NCI-H226 (cell line): ENCODE measurements at regions not wholly inside any gene's neighbourhood (a gene's known extent, or its start where the extent isn't known, plus 50 kb on each side); places are given as distances from the start of the nearest gene placed in this dataset.
A peak's percentile ranks its signal among the peaks of the same experiment; 100 is the strongest.

Experiments used
- DNase-seq: peaks from one replicate; pipeline ENCODE4 v3.0.0-alpha.2; 2015

DNA sequence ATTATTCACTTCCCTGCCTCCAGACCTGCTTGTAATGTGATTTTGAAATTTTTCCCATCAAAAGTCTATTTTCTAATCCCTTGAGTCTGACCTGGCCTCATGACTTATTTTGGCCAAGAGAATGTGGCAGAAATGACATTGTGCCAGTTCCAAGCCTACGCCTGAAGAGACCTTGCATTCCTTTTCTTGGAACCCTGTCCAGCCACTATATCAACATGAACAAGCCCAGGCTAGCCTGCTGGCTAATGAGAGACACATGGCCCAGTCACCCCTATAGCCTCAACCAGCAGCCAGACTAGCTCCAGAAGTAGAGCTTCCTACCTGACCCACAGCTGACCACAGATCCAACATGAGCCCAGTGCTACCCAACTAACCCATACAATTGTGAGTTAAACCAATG, 121.1 kb upstream of the ACP3 start:
- no peak for DNase-seq

DNA sequence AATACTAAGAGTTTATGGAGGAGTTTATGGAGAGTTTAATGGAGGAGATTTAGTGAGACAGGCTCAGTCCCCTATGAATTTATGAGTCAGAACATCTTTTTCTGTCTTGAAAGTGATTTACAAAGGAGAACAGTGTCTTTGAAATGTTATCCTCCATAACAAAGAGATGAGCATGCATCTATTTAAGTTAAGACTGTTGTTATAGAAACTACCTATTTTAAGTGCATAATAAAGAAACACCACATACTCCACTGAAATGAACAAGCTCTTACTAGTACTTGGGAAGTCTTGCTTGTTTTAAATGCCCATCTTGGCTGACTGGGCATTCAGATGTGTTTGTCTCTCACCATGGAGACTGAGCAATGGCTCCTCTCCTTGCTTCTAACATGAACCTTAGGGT, 118.7 kb upstream of the ACP3 start:
- DNase-seq = no peak

DNA sequence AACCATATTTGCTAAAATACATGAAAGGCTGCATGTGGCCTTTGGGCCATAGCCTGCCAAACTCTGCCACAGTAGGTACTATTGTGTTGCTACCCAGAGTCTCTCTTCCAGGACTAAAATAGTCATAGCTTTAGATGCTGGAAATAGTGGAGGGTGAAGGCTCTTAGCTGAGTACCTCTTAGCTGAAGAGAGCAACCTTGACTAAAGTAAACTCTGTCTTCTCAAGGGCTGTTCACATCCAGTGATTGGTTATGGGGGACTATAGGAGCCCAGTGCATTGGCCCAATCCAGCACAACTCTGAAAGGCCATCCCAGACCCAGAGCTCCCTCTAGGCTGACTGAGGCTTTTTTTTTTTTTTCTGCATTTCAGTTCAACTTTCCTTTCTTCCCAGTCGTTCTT, 117.8 kb upstream of the ACP3 start:
- DNase-seq = no peak

DNA sequence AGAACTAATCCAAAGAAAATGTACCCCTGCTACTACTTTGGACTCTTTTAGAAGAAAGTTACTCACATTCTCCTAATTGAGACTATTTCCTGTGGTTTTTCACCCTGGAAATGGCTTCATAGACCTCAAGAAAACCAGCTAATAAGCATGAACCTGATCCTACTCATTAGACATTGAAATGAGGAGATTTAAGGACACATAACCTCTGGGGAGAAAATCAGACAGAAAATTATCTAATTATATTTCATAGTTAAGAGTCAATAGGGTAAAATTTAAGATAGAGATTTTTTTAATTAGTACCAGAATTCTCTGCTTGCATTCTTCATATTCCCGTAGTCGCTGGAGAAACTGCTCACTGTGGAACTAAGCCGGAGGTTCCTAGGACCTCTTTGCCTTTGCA, 114.6 kb upstream of the ACP3 start:
- DNase-seq = no peak

DNA sequence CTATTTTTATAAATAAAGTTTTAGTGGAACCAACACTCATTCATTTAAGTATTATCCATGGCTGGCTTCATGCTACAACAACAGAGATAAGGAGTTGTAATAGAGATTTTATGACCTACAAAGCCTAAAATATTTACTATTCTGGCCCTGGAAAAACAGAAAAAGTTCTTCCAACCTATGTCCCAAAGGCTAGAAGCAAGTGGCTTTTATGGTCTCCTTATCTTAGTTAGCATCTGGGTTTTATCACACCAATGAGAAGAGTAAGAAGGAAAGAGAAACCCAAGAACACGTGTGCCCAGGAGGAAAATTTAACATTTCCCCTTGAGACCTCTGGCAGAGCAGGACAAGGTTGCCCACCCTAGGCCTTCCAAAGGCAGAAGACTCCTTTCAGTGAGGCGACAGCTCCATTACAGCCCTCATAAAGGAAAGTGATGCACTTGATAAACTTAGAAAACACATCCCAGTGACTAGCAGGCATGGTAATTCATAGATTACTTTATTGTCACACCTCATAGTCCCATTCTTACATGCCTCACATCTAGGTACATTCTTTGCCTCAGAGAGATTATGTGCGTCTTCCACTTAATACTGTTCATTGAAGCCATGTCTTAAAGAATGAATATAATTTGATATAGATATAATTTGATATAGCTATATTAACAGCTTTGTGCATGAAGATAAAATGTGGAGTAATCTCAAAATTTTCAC, 113.2 kb upstream of the ACP3 start:
- no peak for DNase-seq

DNA sequence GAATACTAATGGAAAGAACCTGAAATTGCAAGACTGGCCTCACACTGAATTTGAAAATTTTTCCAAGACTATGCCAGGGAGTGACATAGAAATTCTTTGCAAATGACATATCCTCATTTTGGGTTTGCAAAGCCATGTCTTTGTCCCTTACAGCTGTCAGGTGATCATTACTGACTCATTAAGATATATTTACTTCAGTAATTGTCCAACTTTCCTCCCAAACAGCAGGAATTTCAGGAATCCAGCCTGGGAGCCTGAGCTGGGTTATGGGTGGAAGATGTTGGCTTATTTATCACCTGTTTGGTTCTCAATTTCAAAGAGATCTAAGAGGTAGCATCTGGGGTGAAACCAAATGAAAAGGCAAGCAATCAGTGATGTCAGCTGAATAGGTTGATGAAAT, 111.6 kb upstream of the ACP3 start:
- no peak for DNase-seq

DNA sequence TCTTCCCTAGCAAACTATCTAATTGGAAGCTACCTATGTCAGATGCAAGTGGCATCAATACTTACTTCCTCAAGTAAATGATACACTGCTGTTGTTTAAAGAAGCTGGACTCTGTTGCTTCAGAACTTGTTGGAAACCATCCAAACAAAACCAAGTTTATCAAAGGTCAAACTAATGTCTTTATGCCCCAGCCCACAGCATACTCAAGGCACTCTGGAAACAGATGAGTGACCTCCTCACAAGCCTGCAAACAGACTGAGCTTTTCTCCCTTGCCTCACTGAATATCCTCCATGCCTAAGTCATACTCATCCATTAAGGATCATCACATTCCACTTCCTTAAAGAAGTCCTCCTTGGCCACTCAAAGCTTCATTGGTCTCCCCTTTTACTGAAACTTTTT, 107.4 kb upstream of the ACP3 start:
- no peak for DNase-seq

DNA sequence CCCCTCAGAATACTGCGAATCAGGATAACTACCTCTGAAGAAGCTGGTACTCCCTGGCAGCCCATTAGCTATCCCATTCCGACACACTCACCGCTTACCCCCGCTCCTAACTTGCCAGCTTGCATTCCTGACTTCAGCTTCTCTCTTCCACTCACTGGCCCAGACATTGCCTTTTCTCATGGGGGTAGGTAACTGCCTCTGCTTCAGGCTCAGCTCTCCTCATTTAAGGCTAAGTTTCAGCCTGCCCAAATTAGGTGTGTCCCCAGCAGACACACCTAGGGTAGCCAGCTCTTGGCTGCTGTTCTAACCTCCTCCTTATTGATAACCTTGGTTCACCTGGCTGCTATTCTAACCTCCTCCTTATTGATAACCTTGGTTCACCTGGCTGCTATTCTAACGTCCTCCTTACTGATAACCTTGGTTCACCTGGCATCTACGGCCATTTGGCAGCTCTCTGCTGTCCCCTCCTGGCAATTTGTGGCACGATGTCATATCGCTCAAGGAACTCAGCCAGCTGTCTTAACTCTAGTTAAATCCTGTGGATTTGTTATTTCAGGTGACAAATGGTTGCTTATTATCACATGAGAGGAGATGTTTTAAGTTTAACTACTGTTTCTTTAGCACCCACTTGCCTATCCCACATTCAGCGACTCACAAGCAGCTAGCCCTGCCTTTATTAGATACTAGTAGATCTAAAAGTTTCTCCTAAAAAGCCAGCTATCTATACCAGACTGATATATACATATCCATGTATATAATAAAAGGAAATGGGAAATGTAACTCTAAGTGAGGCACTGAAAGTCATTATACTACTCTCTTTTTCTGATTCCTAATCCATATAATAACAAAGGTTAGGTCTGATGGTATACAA, 106.5 kb upstream of the ACP3 start:
- DNase-seq = no peak

DNA sequence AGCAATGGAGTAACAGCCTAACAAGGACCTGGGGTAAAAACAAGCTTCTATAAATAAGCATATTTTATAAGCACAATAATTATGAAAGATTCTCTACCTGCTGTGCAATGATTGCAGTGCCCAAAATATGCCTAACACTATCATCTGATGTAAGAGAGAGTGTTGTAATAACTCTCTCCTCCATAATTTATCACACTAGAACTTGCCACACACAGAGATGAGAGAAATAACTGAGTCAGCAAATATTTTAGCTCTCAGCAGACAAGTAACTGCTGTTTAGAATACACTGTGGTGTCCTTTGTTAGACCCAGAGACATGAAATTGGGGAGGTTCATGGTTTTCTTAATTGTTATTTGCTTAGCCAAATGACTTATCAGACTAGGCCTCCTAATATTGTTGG, 105.3 kb upstream of the ACP3 start:
- peak; percentile 32 for DNase-seq

DNA sequence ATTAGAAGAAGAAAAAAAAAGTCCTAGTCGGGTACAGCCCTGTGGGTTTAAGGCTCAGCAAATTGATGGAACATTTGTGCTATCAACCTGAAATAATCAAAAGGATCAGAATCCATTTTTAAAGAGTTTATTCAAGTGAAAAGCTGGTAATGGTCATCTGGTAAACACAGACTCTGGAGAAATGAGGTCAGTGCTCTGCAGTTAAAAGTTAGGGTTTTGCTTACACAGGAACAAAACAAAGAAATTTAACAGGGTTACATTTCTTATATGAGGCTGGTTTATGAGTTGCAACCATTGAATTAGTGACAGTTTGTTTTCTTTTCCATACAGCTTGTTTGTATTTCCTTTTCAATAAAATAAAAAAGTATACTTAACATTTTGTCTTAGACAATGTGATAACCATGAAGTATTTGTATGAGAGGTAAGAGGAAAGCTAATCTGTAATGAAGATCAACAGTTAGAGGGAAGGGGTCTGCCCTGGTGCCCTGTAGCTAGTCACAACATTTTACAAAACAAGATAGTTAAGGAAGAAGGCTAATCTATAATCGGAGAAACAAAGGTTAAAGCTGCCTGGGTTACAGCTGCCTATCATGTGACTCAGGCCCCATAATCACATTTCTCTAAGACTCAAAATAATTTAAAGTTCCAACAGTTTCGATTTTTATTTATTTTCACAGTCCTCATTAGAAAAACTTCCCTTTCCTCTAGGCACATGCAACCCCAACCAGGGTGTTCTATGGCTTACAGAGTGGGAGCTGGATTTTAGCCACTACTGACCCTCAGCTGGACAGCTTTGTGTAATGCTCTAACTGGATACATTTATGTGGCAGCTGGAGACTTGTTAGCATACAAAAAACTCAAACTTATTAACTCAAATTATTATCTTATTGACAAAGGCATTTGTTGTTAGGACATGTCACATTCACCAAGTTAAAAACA, 98.1 kb upstream of the ACP3 start:
- DNase-seq = no peak

DNA sequence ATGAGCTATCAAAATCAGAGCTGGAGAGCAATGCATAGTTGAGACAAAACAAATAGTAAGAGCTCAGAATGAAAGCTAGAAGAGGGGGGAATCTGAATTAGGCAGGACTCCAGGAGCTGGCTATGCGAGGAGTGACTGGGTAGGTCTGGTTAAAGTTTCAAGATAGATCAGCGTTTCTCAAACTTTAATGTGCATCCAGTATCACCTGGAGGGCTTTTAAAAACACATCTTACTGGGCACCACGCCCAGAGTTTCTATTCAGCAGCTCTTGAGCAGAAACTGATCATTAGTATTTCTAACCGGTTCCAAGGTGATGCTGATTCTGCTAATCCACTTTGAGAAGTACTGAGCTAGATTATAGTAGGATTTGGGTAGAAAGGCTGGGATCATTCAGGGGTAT, 96.2 kb upstream of the ACP3 start:
- no peak for DNase-seq

DNA sequence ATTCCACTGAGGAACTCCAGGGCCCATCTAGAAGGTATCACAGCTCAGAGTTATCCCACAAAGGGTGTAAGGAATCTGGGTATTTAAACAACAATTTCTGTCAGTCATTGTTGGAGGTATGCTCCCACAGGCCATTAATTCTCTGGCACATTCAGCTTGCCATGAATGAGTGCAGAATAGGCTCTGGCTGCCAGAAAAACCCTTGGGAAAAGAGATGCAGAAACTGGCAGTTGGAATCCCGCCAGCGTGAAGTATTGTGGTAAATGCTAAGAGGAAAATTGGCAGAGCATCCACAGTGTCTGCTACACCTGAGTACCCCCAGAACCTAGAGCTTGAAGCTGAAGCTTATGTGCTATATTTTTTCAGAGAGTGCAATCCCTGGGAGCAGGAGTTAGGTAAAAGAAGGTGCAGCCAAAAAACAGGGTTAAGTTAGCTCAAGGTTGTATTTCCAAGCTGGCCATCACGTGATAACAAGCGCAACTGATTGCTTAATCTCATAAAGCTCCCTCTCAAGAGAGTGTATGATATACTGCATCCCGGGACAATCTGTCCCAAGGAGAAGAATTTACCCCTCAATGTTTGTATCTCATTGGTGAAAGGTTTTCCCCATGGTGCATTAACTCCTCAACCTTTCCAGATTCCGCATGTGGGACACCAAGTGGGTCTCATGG, 94.2 kb upstream of the ACP3 start:
- no peak for DNase-seq

DNA sequence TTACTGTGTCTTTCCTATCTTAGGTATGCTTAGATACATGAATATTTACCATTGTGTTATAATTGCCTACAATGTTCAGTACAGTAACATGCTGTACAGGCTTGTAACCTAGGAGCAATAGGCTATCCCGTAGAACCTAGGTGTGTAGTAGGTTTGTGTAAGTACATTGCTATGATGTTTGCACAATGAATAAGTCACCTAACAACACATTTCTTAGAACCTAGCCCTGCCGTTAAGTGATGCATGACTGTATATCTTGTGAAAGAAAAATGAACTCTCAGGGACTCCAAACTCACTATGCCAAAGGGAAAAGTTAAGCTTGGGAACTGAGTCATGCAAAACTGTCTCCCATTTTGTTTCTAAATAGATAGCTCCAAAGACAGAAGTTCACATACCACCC, 91.5 kb upstream of the ACP3 start:
- peak; percentile 9 for DNase-seq

DNA sequence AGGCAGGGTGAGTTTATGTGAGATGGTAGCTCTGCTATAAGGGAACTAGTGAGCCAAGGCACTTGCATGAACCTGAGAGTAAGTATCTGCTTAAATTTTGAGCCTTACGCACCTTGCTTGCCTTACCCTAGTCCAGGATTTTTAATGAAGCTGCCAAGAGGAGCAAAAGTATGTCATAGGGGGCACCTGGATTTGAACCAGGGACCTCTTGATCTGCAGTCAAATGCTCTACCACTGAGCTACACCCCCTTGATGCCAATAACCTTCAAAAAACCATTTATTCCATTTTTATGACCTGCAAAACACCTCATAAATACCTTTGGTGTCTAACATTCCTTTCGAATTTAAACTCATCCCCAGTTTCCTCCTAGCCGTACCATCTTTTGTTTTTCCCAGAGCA, 88.3 kb upstream of the ACP3 start:
- no peak for DNase-seq

DNA sequence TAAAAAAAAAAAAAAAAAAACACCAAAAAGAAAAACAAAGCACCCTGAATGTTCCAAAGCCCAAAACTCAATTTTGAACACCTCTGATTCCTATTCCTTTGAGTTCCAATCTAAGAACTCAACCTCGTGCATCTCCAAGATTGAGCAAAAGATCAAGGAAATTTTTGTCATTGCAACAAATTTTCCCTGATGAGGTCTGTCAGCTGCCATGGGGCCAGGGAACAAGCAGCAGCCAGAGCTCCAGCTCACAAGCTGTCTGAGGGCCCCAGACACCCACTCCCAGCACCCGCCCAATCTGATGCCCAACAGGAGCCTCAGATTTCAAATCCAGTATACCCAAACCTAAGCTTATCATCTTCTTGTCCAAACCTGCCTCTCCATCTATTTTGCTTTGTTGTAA, 87.6 kb upstream of the ACP3 start:
- no peak for DNase-seq

DNA sequence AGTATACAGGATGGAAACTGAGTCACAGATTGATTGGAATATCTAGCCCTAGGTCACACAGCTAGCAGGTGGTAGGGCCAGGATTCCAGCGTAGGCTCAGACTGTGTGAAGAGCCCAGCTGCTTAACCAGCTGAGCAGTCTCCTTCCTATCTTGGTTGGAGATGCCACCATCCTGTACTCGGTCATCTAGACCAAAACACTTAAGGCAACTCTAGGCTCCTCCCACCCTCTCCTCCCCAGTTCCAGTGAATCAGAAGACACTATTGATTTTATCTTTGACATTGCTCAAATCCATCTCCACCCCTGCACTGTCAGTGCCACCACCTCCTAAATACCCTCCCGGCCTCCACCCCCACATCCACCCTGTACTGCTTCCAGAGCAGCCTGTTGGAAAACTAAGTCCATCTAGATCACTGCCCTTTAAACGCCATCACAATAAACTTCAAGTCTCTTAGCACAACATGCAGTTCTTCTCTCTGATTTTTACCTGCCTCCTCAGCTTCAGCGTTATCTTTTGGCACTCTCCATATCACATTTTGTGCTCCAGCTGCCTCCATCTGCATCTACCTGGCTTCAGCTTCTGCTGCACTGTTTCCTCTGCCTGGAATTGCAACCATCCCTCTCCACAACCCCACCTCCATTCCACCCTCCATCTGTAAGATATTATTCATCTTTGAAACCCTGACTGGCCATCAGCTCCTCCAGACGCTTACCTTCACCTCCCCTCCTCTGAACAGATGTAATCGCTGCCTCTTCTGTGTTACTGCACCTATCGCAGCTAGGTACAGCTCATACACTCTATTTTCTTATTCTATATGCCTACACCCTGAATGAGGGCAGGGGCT, 86.8 kb upstream of the ACP3 start:
- no peak for DNase-seq

DNA sequence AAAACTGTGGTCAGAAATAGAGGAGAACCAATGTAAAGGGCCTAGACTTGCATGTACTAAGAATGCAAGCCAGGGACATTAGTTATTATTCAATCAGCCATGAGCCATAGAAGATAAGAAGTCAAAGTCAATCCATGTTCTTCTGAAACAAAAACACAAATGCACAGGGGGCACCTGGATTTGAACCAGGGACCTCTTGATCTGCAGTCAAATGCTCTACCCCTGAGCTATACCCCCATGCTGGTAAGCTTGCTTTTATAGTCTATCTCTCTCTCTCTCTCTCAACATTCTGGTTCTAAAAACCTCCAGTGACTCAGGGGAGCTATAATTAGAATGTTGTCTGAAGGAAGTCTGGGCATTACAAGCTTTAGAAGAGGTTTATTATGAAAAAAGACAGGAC, 85.6 kb upstream of the ACP3 start:
- no peak for DNase-seq

DNA sequence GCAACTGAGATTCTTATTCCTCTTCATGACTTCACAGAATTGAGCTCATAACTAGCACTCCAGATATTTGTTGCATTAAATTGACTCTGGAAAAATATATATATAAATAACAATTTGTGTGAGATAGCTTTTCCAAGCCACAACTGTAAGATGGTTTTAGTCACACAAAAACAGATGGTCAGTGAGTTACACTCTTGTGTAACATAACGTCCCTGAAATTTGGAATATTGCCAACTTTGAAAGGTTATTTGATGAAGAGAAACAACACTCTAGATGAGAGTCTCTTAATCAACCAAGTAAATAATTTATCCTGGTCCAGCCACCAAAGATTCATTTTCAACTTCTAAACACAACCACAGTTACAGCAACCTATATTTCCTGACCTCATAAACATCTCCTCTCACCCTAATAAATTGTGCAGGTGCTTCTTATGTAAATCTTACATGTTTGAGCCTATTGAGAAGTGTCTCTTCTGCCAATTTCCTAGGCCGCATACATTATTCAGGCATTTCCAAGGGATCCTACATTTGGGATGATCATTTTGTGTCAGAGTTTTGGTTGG, 84.9 kb upstream of the ACP3 start:
- no peak for DNase-seq

DNA sequence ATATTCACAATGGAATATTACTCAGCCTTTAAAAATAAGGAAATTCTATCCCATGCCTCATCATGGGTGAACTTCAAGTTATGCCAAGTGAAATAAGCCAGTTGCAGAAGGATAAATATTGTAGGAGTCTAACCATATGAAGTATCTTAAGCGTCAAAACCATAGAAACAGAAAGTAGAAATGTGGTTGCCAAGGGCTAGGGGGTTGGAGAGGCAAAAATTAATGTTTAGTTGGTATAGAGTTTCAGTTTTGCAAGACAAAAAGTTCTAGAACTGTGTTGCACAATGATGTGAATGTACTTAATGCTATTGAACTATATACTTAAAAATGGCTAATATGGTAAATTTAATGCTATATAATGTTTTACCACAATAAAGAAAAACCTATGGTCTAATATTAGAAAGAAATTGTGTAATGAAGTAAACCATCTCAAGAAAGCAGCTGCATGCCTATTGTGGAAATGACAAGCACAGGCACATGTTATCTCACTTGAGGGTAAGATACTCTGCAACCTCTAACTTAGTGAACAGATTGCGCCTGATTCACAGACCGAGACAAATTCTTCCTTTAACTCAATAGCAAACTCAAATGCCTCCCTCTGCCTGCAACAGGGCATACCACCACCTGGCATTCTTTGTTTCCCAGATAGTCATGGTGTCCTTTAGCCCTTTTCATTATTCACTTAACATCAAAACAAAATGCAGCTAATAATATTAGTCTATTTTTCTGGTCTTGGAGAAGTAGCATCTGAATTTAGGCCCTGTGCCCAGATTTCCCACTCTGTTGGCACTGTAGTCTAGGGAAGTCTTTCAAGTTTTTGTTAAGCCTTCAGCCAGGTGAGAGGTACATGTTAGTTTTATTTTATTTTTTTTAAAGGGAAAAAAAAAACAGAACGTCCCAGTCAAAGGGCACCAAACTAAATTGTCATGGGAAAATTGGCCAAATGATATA, 80.2 kb upstream of the ACP3 start:
- no peak for DNase-seq

DNA sequence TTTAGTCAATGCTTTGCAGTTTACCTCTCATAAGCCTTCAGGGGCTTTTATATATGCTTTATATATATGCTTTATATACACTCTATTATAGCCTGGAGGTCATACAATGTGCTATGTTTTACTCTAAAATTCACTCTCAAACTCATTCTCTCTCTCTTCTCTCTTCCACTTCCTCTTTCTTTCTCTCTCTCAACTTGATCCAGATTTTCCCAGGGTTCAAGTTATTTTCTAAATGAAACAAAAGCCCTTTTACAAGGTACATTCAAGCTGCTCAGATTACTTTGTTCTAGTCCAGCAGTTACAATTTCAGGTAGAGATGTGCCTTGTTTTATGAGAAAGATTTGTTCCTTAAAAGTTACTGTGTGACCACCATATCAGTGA, 79.6 kb upstream of the ACP3 start:
- no peak for DNase-seq
